Activated CD8-positive, alpha-beta memory T cell treated with anti-CD3 and anti-CD28 coated beads, Interleukin-2, amount 10 ng/mL, durations not matched to agents 7 days and 5 days (primary cell): ENCODE measurements at regions not wholly inside any gene's neighbourhood (a gene's known extent, or its start where the extent isn't known, plus 50 kb on each side); places are given as distances from the start of the nearest gene placed in this dataset.
A peak's percentile ranks its signal among the peaks of the same experiment; 100 is the strongest.
"Not testable (repeated sequence)": the region's sequence is repeated elsewhere in the genome, so short reads cannot be mapped to it uniquely, and the experiment has no call there.

Experiments used
- ATAC-seq: fragments of 150-1000 bp; cut with Tn5 transposase; one replicate; pipeline ENCODE4 v1.10.0; 2021; ENCODE audit warnings: moderate library complexity
- CTCF ChIA-PET: fragments of 350-600 bp; sonication (Branson Sonifier 250); formaldehyde crosslinking; loops from one replicate; lab custom pipeline; 2021; ENCODE audit warnings: antibody characterized with exemption; lab: Charles Lee
- DNase-seq: peaks from one replicate; pipeline ENCODE4 v3.0.0-alpha.2; 2020
- H3K27ac Mint-ChIP-seq: one replicate; pipeline ENCODE4 v1.8.0; 2021; ENCODE audit warnings: mild to moderate bottlenecking, mixed read lengths
- H3K27me3 Mint-ChIP-seq: one replicate; pipeline ENCODE4 v1.8.0; 2021; ENCODE audit warnings: mixed read lengths
- H3K36me3 Mint-ChIP-seq: one replicate; pipeline ENCODE4 v1.8.0; 2021; ENCODE audit warnings: mild to moderate bottlenecking, mixed read lengths
- H3K4me1 Mint-ChIP-seq: one replicate; pipeline ENCODE4 v1.8.0; 2021; ENCODE audit warnings: mixed read lengths
- H3K4me3 Mint-ChIP-seq: one replicate; pipeline ENCODE4 v1.8.0; 2021; ENCODE audit warnings: mild to moderate bottlenecking, moderate library complexity, mixed read lengths
- H3K9me3 Mint-ChIP-seq: one replicate; pipeline ENCODE4 v1.8.0; 2022; ENCODE audit warnings: low read depth, mixed read lengths

- Mint-ChIP-seq H3K4me3 (no peak overlapping the region), H3K4me1 (no peaks in the 10 kb centered on the region), H3K9me3 (no peaks in the 10 kb centered on the region), H3K36me3 (no peaks in the 10 kb centered on the region), H3K27ac (no peak overlapping the region), H3K27me3 (peaks cover 7% of the 10 kb centered on the region)
- ATAC-seq (no peak), DNase-seq (no peak)
- CTCF ChIA-PET, result no interaction called here
Observed at GRCh38 chr10:21399392-21400035, 126.0 kb downstream of the SKIDA1 start.

- Mint-ChIP-seq H3K36me3 (no peaks in the 10 kb centered on the region), H3K27me3 (peaks cover 7% of the 10 kb centered on the region), H3K9me3 (no peaks in the 10 kb centered on the region), H3K4me3 (no peak overlapping the region), H3K27ac (no peak overlapping the region), H3K4me1 (no peaks in the 10 kb centered on the region)
- no peak for DNase-seq
- CTCF ChIA-PET, result no interaction called here
- ATAC-seq, result no peak
Observed at GRCh38 chr10:21398563-21399231, 126.8 kb downstream of the SKIDA1 start.

- Mint-ChIP-seq H3K9me3 (no peaks in the 10 kb centered on the region), H3K27ac (no peak overlapping the region), H3K4me1 (no peaks in the 10 kb centered on the region), H3K4me3 (no peak overlapping the region), H3K36me3 (no peaks in the 10 kb centered on the region), H3K27me3 (peaks cover 7% of the 10 kb centered on the region)
- ATAC-seq, result no peak
- DNase-seq, result no peak
- CTCF ChIA-PET, result no interaction called here
Observed at GRCh38 chr10:21396889-21397288, 128.6 kb downstream of the SKIDA1 start.

GRCh38 chr10:21393931-21394330 lies 131.6 kb downstream of the SKIDA1 start:
- Mint-ChIP-seq H3K9me3 (no peaks in the 10 kb centered on the region), H3K27me3 (peaks cover 4% of the 10 kb centered on the region), H3K4me3 (no peak overlapping the region), H3K4me1 (no peaks in the 10 kb centered on the region), H3K36me3 (no peaks in the 10 kb centered on the region), H3K27ac (no peak overlapping the region)
- CTCF ChIA-PET, result no interaction called here
- no peak for DNase-seq
- ATAC-seq, result no peak

- no peaks in the 10 kb centered on the region for H3K4me1 Mint-ChIP-seq
- no peaks in the 10 kb centered on the region for H3K9me3 Mint-ChIP-seq
- H3K4me3 Mint-ChIP-seq, result no peak overlapping the region
- CTCF ChIA-PET, result no interaction called here
- H3K27ac Mint-ChIP-seq, result no peak overlapping the region
- ATAC-seq (no peak), DNase-seq (no peak)
- no peaks in the 10 kb centered on the region for H3K27me3 Mint-ChIP-seq
- no peaks in the 10 kb centered on the region for H3K36me3 Mint-ChIP-seq
Observed at GRCh38 chr10:21388589-21388988, 136.9 kb downstream of the SKIDA1 start.

GRCh38 chr10:21387868-21388267 lies 137.6 kb downstream of the SKIDA1 start:
- Mint-ChIP-seq H3K9me3 (no peaks in the 10 kb centered on the region), H3K27me3 (no peaks in the 10 kb centered on the region), H3K36me3 (no peaks in the 10 kb centered on the region), H3K4me1 (no peaks in the 10 kb centered on the region), H3K27ac (no peak overlapping the region), H3K4me3 (no peak overlapping the region)
- DNase-seq, result no peak
- CTCF ChIA-PET, result no interaction called here
- no peak for ATAC-seq

GRCh38 chr10:21385996-21386585 lies 139.4 kb downstream of the SKIDA1 start:
- Mint-ChIP-seq H3K9me3 (no peaks in the 10 kb centered on the region), H3K27ac (no peak overlapping the region), H3K36me3 (no peaks in the 10 kb centered on the region), H3K27me3 (no peaks in the 10 kb centered on the region), H3K4me3 (no peak overlapping the region), H3K4me1 (no peaks in the 10 kb centered on the region)
- ATAC-seq (no peak), DNase-seq (no peak)
- CTCF ChIA-PET, result no interaction called here

GRCh38 chr10:21385536-21385935 lies 139.9 kb downstream of the SKIDA1 start:
- Mint-ChIP-seq H3K4me1 (no peaks in the 10 kb centered on the region), H3K27me3 (no peaks in the 10 kb centered on the region), H3K4me3 (no peak overlapping the region), H3K36me3 (no peaks in the 10 kb centered on the region), H3K27ac (no peak overlapping the region), H3K9me3 (no peaks in the 10 kb centered on the region)
- no peak for ATAC-seq
- DNase-seq, result no peak
- CTCF ChIA-PET, result no interaction called here

GRCh38 chr10:21379143-21379542 lies 146.3 kb downstream of the SKIDA1 start:
- DNase-seq (no peak), ATAC-seq (no peak)
- Mint-ChIP-seq H3K36me3 (no peaks in the 10 kb centered on the region), H3K4me1 (no peaks in the 10 kb centered on the region), H3K27me3 (peaks cover 11% of the 10 kb centered on the region), H3K27ac (no peak overlapping the region), H3K9me3 (no peaks in the 10 kb centered on the region), H3K4me3 (no peak overlapping the region)
- CTCF ChIA-PET, result no interaction called here

GRCh38 chr10:21375274-21375673 lies 150.2 kb downstream of the SKIDA1 start:
- H3K4me3 Mint-ChIP-seq, H3K27ac Mint-ChIP-seq, H3K9me3 Mint-ChIP-seq, ATAC-seq, H3K36me3 Mint-ChIP-seq, DNase-seq, CTCF ChIA-PET, H3K4me1 Mint-ChIP-seq: not testable (repeated sequence)
- H3K27me3 Mint-ChIP-seq, result peaks cover 11% of the 10 kb centered on the region

GRCh38 chr10:21373881-21374280 lies 151.6 kb downstream of the SKIDA1 start:
- CTCF ChIA-PET, H3K36me3 Mint-ChIP-seq: not testable (repeated sequence)

GRCh38 chr10:21372651-21373410 lies 152.7 kb downstream of the SKIDA1 start:
- H3K27me3 Mint-ChIP-seq, result no peaks in the 10 kb centered on the region
- no peak overlapping the region for H3K27ac Mint-ChIP-seq
- no peak overlapping the region for H3K4me3 Mint-ChIP-seq
- CTCF ChIA-PET, result no interaction called here
- no peaks in the 10 kb centered on the region for H3K36me3 Mint-ChIP-seq
- H3K9me3 Mint-ChIP-seq, result no peaks in the 10 kb centered on the region
- H3K4me1 Mint-ChIP-seq, result peaks cover 7% of the 10 kb centered on the region
- peak; percentile 68 for ATAC-seq
- DNase-seq, result peak; percentile 43

More at GRCh38 chr10:21373881-21374280, 151.6 kb downstream of the SKIDA1 start:
- DNase-seq, H3K27me3 Mint-ChIP-seq, ATAC-seq, H3K27ac Mint-ChIP-seq, H3K4me1 Mint-ChIP-seq, H3K9me3 Mint-ChIP-seq, H3K4me3 Mint-ChIP-seq: not testable (repeated sequence)

- Mint-ChIP-seq H3K4me3 (no peak overlapping the region), H3K36me3 (no peaks in the 10 kb centered on the region), H3K4me1 (peaks cover 7% of the 10 kb centered on the region), H3K9me3 (no peaks in the 10 kb centered on the region), H3K27me3 (no peaks in the 10 kb centered on the region), H3K27ac (no peak overlapping the region)
- ATAC-seq (no peak), DNase-seq (no peak)
- CTCF ChIA-PET, result no interaction called here
Observed at GRCh38 chr10:21369697-21370096, 155.8 kb downstream of the SKIDA1 start.
